SK-N-SH (cell line): ENCODE measurements at regions not wholly inside any gene's neighbourhood (a gene's known extent, or its start where the extent isn't known, plus 50 kb on each side); places are given as distances from the start of the nearest gene placed in this dataset.

Experiments
- CTCF ChIA-PET: fragments of 300-600, 350-600 bp; formaldehyde crosslinking; extraction: SDS; loops from one replicate; lab custom pipeline; 2021; lab: Yijun Ruan, JAX
- POLR2A ChIA-PET: fragments of 350-600 bp; sonication (Branson Sonifier 250); formaldehyde crosslinking; extraction: SDS; loops from one replicate; lab custom pipeline; 2020; ENCODE audit warnings: antibody characterized with exemption, inconsistent platforms; lab: Yijun Ruan, JAX
- DNase-seq: peaks from one replicate; pipeline ENCODE4 v3.0.0; 2012
- H2AFZ ChIP-seq: fragments of 200-600 bp; sonication (generic); 2 replicates; pipeline ENCODE4 v1.8.1; 2016; ENCODE audit warnings: antibody characterized with exemption, mild to moderate bottlenecking, low read depth
- H3F3A ChIP-seq: fragments of 200-600 bp; sonication (generic); replicated peaks from 2 replicates; pipeline ENCODE3; 2016; ENCODE audit warnings: antibody characterized with exemption, mild to moderate bottlenecking; ENCODE audit not compliant: insufficient read depth
- H3K27ac ChIP-seq, 2 experiments: fragments of 200-500 bp in 1 of 2; fragments of 200-600 bp in 1 of 2; sonication (Bioruptor generic) in 1 of 2; sonication (generic), shearing (Covaris generic) in 1 of 2; 2 replicates each; pipeline versions ENCODE4 v1.5.1 to v1.6.1; 2014 to 2016; ENCODE audit warnings: low read depth in 2 of 2, inconsistent platforms in 1 of 2, low read length in 1 of 2, mild to moderate bottlenecking in 1 of 2, mixed read lengths in 1 of 2
- H3K27me3 ChIP-seq: fragments of 200-600 bp; sonication (generic), shearing (Covaris generic); 2 replicates; pipeline ENCODE4 v1.6.1; 2016; ENCODE audit warnings: mixed run types; ENCODE audit not compliant: insufficient read depth
- H3K36me3 ChIP-seq, 2 experiments: fragments of 200-500 bp in 1 of 2; fragments of 200-600 bp in 1 of 2; sonication (Bioruptor generic) in 1 of 2; sonication (generic) in 1 of 2; replicated peaks in 1 of 2; 2 replicates each; pipeline versions ENCODE3 to v1.5.1; 2014 to 2016; ENCODE audit warnings: low read length in 1 of 2, mild to moderate bottlenecking in 1 of 2; ENCODE audit not compliant: insufficient read depth in 2 of 2, control insufficient read depth in 1 of 2
- H3K4me1 ChIP-seq, 2 experiments: fragments of 200-500 bp in 1 of 2; fragments of 200-600 bp in 1 of 2; sonication (Bioruptor generic) in 1 of 2; sonication (generic), shearing (Covaris generic) in 1 of 2; 2 replicates each; pipeline versions ENCODE4 v1.5.1 to v1.6.1; 2014 to 2016; ENCODE audit warnings: low read depth in 1 of 2, low read length in 1 of 2, mixed run types in 1 of 2; ENCODE audit not compliant: insufficient read depth in 2 of 2, control insufficient read depth in 1 of 2
- H3K4me2 ChIP-seq: fragments of 200-600 bp; sonication (generic), shearing (Covaris generic); 2 replicates; pipeline ENCODE4 v1.6.1; 2017; ENCODE audit warnings: mixed run types
- H3K4me3 ChIP-seq, 2 experiments: fragments of 200-500 bp in 1 of 2; fragments of 200-600 bp in 1 of 2; sonication (Bioruptor generic) in 1 of 2; sonication (generic), shearing (Covaris generic) in 1 of 2; 2 replicates each; pipeline versions ENCODE4 v1.5.1 to v1.8.1; 2014 to 2016; ENCODE audit warnings: low read depth in 2 of 2, inconsistent platforms in 1 of 2, low read length in 1 of 2, mild to moderate bottlenecking in 1 of 2, mixed read lengths in 1 of 2, moderate library complexity in 1 of 2
- H3K79me2 ChIP-seq: fragments of 200-600 bp; sonication (generic); 2 replicates; pipeline ENCODE4 v1.8.1; 2017; ENCODE audit warnings: mild to moderate bottlenecking; ENCODE audit not compliant: insufficient read depth
- H3K9ac ChIP-seq: fragments of 200-600 bp; sonication (generic); 2 replicates; pipeline ENCODE4 v1.6.1; 2017; ENCODE audit warnings: mixed run types
- H3K9me2 ChIP-seq: fragments of 200-600 bp; sonication (generic); 2 replicates; pipeline ENCODE4 v1.6.1; 2017; ENCODE audit warnings: mixed run types
- H3K9me3 ChIP-seq: fragments of 200-600 bp; sonication (generic); 2 replicates; pipeline ENCODE4 v1.6.1; 2017; ENCODE audit warnings: mixed run types, mild to moderate bottlenecking, moderate library complexity
- H4K20me1 ChIP-seq: fragments of 200-600 bp; sonication (generic); 2 replicates; pipeline ENCODE4 v1.6.1; 2017; ENCODE audit warnings: mild to moderate bottlenecking, mixed run types; ENCODE audit not compliant: insufficient read depth
- CHD2 ChIP-seq: fragments of 150-350 bp; IDR thresholded peaks from 2 replicates; pipeline ENCODE4 v1.6.1; 2018; ENCODE audit warnings: low read length; ENCODE audit not compliant: partially characterized antibody
- ELF1 ChIP-seq: IDR thresholded peaks from 2 replicates; pipeline ENCODE4 v1.4.0; 2012
- EP300 ChIP-seq, 2 experiments: IDR thresholded peaks; 2 replicates each; pipeline versions ENCODE4 v1.4.0 to v1.6.1; 2012; ENCODE audit warnings: borderline replicate concordance in 1 of 2, low read depth in 1 of 2, low read length in 1 of 2
- FOSL2 ChIP-seq: IDR thresholded peaks from 2 replicates; pipeline ENCODE4 v1.4.0; 2012; ENCODE audit warnings: low read depth, mild to moderate bottlenecking, moderate library complexity, borderline replicate concordance
- FOXJ3 ChIP-seq: sonication (generic); formaldehyde crosslinking; IDR thresholded peaks from 2 replicates; pipeline ENCODE4 v1.5.1; 2020; ENCODE audit warnings: mild to moderate bottlenecking, missing genetic modification reagents
- GATA2 ChIP-seq: sonication (generic); formaldehyde crosslinking; IDR thresholded peaks from 2 replicates; pipeline ENCODE4 v1.5.0; 2020; ENCODE audit warnings: mild to moderate bottlenecking, missing genetic modification reagents
- JUND ChIP-seq: IDR thresholded peaks from 2 replicates; pipeline ENCODE4 v1.4.0; 2012
- RCOR1 ChIP-seq: fragments of 150-350 bp; IDR thresholded peaks from 2 replicates; pipeline ENCODE4 v1.6.1; 2017; ENCODE audit warnings: antibody characterized with exemption, low read length
- TCF12 ChIP-seq: IDR thresholded peaks from 2 replicates; pipeline ENCODE4 v1.4.0; 2012
- WGBS: methylation state at CpG from one replicate; pipeline ENCODE4 v1.1.6; 2017; ENCODE audit warnings: low lambda C conversion rate; 5-methylcytosine and 5-hydroxymethylcytosine counted together
- TF ChIP-seq, protein P1 (sequence below): IDR thresholded peaks from 2 replicates; pipeline ENCODE4; 2012
- TF ChIP-seq, protein P2 (sequence below): IDR thresholded peaks from 2 replicates; pipeline ENCODE4 v1.4.0; 2012; ENCODE audit warnings: low read depth, borderline replicate concordance

DNA sequence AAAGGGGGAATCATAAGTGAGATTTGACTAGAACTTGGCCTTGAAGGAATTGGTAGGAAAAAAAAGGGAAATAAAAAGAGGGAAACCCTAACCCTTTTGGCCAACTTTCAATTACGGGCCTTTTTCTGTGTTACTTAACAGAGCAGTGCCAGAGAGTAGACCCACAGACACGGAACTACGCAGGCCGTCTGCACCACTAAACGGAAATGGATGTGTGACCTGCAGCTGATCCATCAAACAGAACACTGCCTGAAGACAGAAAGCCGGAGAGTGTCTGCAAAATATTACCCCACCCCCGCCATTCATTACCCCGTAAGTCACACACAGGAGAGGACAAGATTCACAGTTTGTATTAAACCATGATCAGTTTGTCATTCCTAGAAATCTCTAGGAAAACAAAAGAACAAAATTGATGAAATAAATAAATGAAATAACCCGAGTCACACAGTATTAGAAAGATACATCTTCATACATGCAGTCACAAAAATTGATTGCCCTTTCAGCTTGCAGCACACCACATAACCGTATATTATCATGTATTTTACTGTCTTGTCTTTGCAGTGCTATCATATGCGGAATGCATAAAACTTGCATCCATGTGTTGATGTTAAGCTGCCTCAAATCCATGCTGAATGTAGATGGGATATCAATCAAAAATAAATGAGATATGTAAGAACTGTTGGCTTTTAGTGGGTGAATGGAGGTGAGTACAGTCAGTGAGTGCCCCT, 424.7 kb downstream of the IRS2 start:
- H3K9me2 ChIP-seq: no peaks in the 10 kb centered on the region
- WGBS: 75% methylated on average over 11 of the region's 11 CpGs
- H3K9me3 ChIP-seq: no peaks in the 10 kb centered on the region
- DNase-seq: peak; percentile 61
- H3F3A ChIP-seq: no peaks in the 10 kb centered on the region
- no peak overlapping the region for H2AFZ ChIP-seq
- TF ChIP-seq FOXJ3 (CRISPR knock-in tag) (0 out of 2 replicates have a peak, but pooled peaks have one; percentile 48), EP300 (IDR thresholded peaks at IDR 0.05; ENCODE audit: borderline replicate concordance in 1 of 2, low read depth in 1 of 2, low read length in 1 of 2) (peak in 1 of 2 experiments; percentile 89; a peak in 2 of 4 replicates), CHD2 (peak; percentile 62), TCF12 (no peak), RCOR1 (peak; percentile 72)
- H3K27ac ChIP-seq: peak overlapping the region in 1 of 2 experiments; percentile 96; a peak in 2 of 4 replicates
- H4K20me1 ChIP-seq: no peaks in the 10 kb centered on the region
- H3K27me3 ChIP-seq: no peaks in the 10 kb centered on the region
- H3K36me3 ChIP-seq: no peaks in the 10 kb centered on the region
- no peak overlapping the region for H3K9ac ChIP-seq
- no peak overlapping the region for H3K4me3 ChIP-seq
- H3K4me1 ChIP-seq: peaks cover 0 to 26% of the 10 kb centered on the region in 2 experiments; a peak in 2 of 4 replicates
- CTCF ChIA-PET: interaction anchor here (0.8 to 1.4 kb wide), 2 partner anchors 13 to 18 kb away, joined by 3 read pairs; no protein-coding TSS in a partner anchor
- no peak overlapping the region for H3K4me2 ChIP-seq
- no peaks in the 10 kb centered on the region for H3K79me2 ChIP-seq
- POLR2A ChIA-PET: no interaction called here

DNA sequence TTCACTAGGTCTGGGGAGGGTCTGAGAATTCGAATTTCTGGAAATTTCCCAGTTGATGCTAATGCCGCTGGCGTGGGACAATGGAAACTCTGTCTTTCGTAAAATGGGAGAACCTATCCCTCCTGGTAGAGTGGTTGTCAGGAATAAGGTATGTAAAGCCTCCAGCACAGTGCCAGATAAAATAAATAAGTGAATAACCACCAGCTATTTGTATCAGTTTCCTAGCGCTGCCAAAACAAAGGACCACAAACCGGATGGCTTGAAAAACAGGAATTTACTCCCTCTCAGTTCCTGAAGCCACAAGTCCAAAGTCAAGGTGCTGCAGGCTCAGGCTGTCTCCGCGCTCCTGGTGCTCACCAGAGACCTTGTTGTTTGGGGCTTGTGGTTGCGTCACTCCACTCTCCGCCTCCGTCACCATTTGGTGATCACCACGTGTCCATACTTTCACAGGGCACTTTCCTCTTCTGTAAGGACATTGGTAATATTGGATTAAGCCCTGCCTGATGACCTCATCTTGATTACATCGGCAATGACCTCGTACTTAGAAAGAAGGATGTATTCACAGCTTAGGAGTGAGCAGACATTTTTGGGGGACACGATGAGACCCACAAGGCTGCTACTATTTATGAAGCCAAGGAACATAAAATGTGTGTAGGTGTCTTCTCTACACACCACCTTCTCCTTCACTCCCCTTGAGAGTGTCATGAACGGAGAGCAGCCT, 428.5 kb downstream of the IRS2 start:
- Histone ChIP-seq H3K27me3 (no peaks in the 10 kb centered on the region), H3K27ac (no peak overlapping the region; a peak in 1 of 4 replicates), H3K4me3 (no peak overlapping the region), H3K9me3 (no peaks in the 10 kb centered on the region), H3F3A (no peaks in the 10 kb centered on the region), H3K9me2 (no peaks in the 10 kb centered on the region), H3K79me2 (no peaks in the 10 kb centered on the region), H3K4me2 (no peak overlapping the region), H2AFZ (no peak overlapping the region), H4K20me1 (no peaks in the 10 kb centered on the region), H3K4me1 (peaks cover 7 to 20% of the 10 kb centered on the region in 2 experiments; a peak in 3 of 4 replicates), H3K36me3 (no peaks in the 10 kb centered on the region), H3K9ac (no peak overlapping the region)
- ChIA-PET POLR2A (no interaction called here), CTCF (no interaction called here)
- TF ChIP-seq GATA2 (CRISPR knock-in tag) (no peak), JUND (no peak), FOSL2 (no peak), ELF1 (no peak)
- TF ChIP-seq, protein P1, sequence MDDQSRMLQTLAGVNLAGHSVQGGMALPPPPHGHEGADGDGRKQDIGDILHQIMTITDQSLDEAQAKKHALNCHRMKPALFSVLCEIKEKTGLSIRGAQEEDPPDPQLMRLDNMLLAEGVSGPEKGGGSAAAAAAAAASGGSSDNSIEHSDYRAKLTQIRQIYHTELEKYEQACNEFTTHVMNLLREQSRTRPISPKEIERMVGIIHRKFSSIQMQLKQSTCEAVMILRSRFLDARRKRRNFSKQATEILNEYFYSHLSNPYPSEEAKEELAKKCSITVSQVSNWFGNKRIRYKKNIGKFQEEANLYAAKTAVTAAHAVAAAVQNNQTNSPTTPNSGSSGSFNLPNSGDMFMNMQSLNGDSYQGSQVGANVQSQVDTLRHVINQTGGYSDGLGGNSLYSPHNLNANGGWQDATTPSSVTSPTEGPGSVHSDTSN: no peak
- TF ChIP-seq, protein P2, sequence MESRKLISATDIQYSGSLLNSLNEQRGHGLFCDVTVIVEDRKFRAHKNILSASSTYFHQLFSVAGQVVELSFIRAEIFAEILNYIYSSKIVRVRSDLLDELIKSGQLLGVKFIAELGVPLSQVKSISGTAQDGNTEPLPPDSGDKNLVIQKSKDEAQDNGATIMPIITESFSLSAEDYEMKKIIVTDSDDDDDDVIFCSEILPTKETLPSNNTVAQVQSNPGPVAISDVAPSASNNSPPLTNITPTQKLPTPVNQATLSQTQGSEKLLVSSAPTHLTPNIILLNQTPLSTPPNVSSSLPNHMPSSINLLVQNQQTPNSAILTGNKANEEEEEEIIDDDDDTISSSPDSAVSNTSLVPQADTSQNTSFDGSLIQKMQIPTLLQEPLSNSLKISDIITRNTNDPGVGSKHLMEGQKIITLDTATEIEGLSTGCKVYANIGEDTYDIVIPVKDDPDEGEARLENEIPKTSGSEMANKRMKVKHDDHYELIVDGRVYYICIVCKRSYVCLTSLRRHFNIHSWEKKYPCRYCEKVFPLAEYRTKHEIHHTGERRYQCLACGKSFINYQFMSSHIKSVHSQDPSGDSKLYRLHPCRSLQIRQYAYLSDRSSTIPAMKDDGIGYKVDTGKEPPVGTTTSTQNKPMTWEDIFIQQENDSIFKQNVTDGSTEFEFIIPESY: no peak
- no peak for DNase-seq
- WGBS: 96% methylated on average over 16 of the region's 16 CpGs
